Activated T-helper 9 cell treated with anti-CD3 and anti-CD28 coated beads, Interleukin-2, amount 50 U/mL, for 16 hours (primary cell): ENCODE measurements at regions not wholly inside any gene's neighbourhood (a gene's known extent, or its start where the extent isn't known, plus 50 kb on each side); places are given as distances from the start of the nearest gene placed in this dataset.

Source experiments
- DNase-seq: peaks from one replicate; pipeline ENCODE4 v3.0.0-alpha.2; 2020; ENCODE audit warnings: low read depth

GRCh38 chr9:18074041-18074440, 399.9 kb upstream of the ADAMTSL1 start:
- DNase-seq = no peak

GRCh38 chr9:18075253-18075952, 398.6 kb upstream of the ADAMTSL1 start:
- DNase-seq = no peak

GRCh38 chr9:18077941-18078678, 395.8 kb upstream of the ADAMTSL1 start:
- DNase-seq = no peak

- no peak for DNase-seq
Observed at GRCh38 chr9:18092138-18092537, 381.8 kb upstream of the ADAMTSL1 start.

GRCh38 chr9:18106006-18106560, 367.9 kb upstream of the ADAMTSL1 start:
- no peak for DNase-seq

GRCh38 chr9:18109675-18110074, 364.3 kb upstream of the ADAMTSL1 start:
- no peak for DNase-seq

GRCh38 chr9:18111146-18111545, 362.8 kb upstream of the ADAMTSL1 start:
- no peak for DNase-seq

GRCh38 chr9:18114559-18115475, 359.1 kb upstream of the ADAMTSL1 start:
- no peak for DNase-seq

- no peak for DNase-seq
Observed at GRCh38 chr9:18118268-18118667, 355.7 kb upstream of the ADAMTSL1 start.

- DNase-seq = no peak
Observed at GRCh38 chr9:18122171-18122570, 351.8 kb upstream of the ADAMTSL1 start.

- no peak for DNase-seq
Observed at GRCh38 chr9:18124760-18125159, 349.2 kb upstream of the ADAMTSL1 start.

- no peak for DNase-seq
Observed at GRCh38 chr9:18126831-18127498, 347.0 kb upstream of the ADAMTSL1 start.

GRCh38 chr9:18127499-18127875, 346.5 kb upstream of the ADAMTSL1 start:
- no peak for DNase-seq

- DNase-seq = no peak
Observed at GRCh38 chr9:18129809-18130334, 344.1 kb upstream of the ADAMTSL1 start.

- DNase-seq = no peak
Observed at GRCh38 chr9:18136354-18136994, 337.5 kb upstream of the ADAMTSL1 start.

GRCh38 chr9:18137815-18138214, 336.1 kb upstream of the ADAMTSL1 start:
- DNase-seq = no peak

GRCh38 chr9:18138656-18139055, 335.3 kb upstream of the ADAMTSL1 start:
- DNase-seq = no peak

GRCh38 chr9:18141681-18142080, 332.3 kb upstream of the ADAMTSL1 start:
- no peak for DNase-seq

- no peak for DNase-seq
Observed at GRCh38 chr9:18143073-18143745, 330.7 kb upstream of the ADAMTSL1 start.

GRCh38 chr9:18146329-18146728, 327.6 kb upstream of the ADAMTSL1 start:
- DNase-seq = no peak
